ENCODE measurements at regions not wholly inside any gene's neighbourhood (a gene's known extent, or its start where the extent isn't known, plus 50 kb on each side); places are given as distances from the start of the nearest gene placed in this dataset.

DNA sequence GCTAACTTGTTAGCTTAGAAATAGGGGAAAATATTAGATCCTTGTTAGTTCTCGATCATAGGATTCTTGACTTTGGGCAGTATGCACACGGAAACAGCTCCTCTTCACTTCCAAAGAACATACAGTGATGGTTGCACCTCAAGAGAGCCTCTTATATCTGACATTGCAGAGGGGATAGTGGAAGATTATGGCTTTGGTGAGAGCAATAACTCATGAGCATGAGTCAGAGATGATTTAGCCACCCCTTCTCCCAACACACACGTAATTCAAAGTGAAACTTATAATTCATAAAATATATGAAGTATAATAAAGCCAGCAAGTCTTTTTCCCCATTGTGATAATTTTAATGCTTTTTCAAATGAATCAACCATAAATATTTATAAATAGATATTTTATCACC, 683.7 kb downstream of the POM121L12 start:
- DNase-seq: no peak

DNA sequence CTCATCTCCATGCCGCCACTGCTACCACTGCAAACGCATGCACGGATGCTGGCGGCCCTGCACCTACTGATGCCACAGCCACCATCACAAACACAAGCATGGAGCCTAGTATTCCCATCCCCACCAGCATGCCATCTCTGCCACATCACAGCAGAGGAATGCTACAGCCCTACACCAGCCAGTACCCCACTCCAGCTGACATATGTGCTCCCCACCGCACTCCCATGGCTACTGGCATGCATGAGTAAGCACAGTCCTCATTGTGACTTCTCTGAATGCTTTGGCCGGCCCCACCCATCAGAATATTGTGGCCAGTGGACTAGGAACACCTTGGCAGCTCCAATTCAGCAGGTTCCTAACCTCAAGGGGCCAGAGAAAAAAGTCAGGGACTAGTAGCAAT, 705.5 kb downstream of the POM121L12 start:
- no peak for DNase-seq

DNA sequence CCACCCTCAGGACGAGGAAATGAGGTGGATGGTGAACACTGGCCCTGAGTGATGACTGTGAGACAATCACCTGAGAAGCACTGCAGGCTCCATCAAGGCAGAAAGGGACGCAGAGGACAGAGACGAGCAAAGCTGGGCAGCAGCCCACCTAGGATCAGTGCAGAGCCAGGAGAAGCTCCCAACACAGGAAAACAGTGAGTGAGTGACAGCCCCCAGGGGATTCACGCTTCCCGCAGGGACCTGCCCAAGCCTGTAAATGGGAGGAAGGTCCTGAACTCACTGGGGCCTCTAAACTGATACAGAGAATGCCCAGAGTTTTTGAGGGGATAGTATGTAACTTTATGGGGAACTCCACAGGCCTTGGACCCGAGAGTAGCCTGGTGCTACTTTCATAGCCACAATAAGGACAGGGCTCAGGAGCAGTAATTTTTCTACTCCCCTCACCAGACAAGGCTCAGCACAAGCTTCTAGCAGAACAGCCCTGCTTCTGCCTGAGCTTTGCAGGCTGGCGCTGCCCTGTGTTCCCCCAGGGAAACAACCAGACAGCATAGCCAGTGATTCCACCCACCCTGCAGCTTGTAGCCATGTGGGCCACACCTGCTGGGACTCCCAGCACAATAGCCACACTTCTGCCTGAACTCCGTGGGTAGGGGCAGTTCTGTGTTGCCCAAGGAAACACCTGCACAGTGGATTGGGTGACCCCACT, 708.4 kb downstream of the POM121L12 start:
- no peak for DNase-seq

DNA sequence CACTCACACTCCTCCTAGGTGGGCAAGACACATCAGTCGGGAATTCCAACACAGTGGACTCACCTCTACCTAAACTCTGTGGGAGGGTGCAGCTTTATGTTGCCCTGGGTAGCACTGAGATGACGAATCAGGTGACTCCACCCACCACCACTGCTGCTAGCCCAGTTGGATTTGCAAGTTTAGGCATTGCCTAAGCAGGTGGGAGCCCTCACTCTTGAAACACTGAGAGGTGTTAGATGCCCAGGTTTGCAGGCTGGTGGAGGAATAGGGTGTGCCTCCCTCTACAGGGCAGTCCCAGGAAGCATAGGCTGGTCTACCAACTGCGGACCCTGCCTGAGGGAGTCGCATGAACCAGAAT, 708.9 kb downstream of the POM121L12 start:
- no peak for DNase-seq

DNA sequence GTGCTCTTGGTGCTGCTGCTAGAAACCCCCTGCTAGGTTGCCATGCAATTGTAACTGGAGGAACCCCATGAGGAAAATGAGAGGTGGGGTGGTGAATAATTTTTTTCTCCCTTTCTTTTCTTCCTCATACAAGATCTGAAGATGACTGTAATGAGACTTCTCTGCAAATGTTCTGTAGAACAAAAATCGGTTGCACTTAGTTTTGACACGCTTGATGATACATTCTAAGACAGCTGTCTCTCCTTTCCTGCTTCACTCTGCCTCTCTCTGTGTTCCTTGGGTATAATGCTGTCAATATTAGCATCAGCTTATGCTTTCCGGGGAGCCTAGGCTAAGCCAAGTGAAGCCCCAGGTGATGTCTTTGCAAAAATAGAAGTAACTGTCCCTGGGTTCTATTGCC, 721.5 kb downstream of the POM121L12 start:
- DNase-seq: no peak

DNA sequence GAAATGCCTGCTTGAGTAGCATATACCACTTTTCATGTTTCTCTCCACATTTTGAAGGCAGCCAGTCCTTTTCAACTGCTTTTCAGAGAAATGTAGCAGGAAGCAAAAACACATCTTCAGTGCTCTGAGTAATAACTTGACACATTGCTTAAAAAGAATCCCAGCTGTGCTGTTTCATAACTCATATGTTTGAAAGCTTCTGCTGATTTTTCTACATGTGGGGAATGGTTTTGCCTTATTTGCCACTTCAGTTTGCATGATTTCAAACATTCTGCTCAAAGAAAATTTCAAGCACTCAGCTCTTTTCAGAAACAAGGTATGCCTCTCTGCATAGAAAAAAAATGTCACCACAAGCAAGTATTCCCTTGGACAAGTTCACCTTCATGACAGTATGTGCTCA, 732.8 kb downstream of the POM121L12 start:
- DNase-seq: no peak

DNA sequence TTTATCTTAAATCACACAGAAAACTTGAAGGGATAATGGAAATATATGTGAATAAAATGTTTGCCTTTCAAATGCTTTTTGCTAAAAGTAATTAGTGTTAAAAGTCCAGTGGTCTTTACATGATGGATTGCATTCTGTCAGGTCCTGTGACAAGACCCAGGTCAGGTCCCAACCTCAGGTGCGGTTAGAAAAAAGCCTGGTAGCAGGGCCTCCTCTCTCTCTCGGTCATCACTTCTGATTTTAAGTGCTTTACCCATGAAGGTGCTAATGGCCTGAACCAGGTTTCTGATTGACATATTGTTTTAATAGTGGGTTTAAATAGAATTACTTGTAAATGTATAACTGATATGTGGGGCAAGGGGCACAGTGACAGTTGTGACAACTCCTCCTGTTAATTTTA, 736.3 kb downstream of the POM121L12 start:
- no peak for DNase-seq

DNA sequence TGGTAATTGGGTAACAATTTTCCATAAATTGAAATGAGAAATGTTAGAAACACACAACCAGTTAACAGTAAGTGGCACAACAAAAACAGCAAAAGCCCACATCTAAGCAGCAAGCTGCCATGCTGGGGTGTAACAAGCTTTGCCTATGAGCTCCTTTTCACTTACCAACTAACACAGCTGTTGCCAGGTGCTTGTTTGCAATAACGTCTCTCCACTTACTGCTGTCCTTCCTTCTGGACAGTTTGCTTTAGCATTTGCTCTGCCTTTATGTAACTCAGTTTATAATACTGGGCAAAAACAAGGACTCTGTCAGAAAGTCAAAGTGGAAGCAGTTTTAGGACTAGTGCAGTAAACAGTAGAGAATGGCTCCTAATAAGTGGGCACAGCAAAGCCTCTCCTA, 740.9 kb downstream of the POM121L12 start:
- no peak for DNase-seq

DNA sequence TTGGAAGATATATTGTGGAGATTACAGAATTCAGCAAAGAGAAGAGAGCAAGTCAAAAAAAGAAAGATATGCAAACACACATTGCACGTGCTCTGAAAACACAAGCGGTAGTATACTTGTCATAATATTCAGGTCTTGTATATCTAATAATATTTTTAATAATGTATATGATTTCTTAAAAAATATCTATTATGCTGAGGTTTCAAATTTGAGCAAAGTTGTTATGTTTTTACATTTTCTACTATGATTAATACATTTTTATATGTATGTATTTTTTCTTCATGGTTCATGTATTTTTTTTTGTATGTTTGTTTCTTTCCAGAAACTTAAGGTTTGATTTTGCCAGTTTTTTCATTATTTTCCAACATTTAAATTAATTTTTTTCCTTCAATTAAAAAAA, 752.4 kb upstream of the VSTM2A start:
- no peak for DNase-seq

DNA sequence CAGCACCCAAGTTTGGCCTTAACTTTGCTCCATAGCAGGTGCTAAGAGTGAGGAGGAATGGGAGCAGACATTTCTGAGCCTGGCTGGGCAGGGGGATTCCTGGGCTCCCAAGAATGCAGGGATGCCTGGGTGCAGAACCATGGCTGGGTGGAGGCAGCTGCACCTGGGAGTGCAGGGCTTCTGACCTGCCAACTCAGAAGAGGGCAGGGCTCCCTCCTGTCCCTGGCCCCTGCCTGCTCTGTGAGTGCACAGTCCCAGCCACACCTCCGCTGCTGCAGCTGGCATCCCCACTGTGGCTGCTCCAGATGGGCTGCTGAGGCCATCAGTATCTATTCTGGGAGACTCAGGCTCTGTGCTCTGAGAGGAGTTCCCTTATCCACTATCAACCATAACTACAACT, 747.4 kb upstream of the VSTM2A start:
- DNase-seq: no peak

DNA sequence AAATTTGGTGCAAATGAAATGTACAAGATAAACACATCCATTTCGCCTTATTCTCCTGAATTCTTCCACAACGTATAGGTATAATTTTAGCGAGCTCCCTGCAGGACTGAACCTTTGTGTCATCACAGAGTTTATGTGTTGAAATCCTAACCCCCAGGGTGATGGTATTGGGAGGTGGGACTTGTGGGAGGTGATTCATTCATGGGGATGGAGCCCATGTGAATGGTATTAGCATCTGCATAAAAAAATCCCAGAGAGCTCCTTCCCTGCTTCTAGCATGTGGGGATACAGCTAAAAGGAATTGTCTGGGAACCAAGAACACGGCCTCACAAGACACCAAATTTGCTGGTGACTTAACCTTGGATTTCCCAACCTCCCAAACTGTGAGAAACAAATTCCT, 741.4 kb upstream of the VSTM2A start:
- no peak for DNase-seq

DNA sequence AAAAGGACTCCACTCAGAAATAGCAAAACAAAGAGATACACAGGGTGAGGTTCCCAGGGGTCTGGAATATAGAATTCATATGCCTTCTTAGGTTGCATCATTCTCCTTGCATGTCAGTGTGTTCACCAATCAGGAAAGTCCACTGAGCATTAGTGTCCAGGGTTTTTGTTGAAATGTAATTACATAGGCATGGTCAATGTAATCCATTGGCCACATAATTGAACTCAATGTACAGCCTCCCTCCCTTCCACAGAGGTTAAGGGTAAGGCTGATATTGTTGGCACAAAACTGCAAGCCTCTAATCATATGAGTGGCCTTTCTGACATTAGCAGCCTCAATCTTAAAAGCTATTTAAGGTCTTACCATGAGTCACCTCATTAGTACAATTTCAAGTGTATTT, 736.1 kb upstream of the VSTM2A start:
- no peak for DNase-seq

DNA sequence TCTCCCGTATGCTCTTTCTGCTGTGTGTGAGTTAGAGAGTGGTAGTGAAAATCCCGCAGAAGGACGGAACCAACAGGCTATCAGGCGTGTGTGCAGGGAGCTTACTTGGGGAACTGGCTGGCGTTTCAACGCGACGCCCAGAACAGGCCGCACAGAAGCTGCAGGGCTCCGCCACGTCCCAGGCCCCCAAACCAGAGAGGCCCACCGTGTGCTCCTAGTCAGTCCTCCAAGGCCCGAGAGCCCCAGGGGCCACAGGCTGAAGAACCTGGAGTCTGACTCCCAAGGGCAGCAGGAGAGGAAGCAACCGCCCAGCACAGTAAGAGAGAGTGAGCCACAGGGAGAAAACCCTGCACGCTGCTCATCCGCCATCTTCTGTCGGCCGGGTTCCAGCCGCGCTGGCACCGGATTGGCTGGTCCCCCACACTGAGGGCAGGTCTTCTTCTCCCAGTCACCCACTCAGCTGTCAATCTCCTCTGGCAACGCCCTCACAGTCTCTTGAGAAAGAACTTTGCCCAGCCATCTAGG, 730.6 kb upstream of the VSTM2A start:
- DNase-seq: peak in 1 of 2 experiments; percentile 29

DNA sequence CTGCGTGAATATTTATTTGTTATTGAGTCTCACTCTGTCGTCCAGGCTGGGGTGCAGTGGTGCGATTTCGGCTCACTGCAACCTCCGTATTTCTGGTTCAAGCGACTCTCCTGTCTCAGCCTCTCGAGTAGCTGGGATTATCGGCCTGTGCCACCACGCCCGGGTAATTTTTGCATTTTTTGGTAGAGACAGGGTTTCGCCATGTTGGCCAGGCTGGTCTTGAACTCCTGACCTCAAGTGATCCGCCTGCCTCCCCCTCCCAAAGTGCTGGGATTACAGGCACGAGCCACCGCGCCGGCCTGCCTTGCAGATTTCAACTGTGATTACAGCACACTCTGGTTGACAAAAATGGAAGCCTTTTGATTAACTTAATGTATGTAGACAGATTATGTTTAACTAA, 730.0 kb upstream of the VSTM2A start:
- no peak for DNase-seq

DNA sequence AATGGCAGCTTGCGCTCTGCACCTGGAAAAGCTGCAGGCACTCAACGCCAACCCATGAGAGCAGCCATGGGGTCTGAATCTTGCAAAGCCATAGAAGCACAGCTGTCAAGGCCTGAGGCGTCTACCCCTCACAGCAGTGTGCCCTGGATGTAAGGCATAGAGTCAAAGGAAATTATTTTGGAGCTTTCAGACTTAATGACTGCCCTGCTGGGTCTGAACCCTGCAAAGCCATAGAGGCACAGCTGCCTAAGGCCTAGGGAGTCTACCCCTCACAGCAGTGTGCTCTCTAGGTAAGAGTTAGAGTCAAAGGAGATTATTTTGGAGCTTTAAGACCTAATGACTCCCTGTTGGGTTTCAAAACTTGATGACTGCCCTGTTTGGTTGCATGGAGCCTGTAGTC, 706.9 kb upstream of the VSTM2A start:
- DNase-seq: no peak

DNA sequence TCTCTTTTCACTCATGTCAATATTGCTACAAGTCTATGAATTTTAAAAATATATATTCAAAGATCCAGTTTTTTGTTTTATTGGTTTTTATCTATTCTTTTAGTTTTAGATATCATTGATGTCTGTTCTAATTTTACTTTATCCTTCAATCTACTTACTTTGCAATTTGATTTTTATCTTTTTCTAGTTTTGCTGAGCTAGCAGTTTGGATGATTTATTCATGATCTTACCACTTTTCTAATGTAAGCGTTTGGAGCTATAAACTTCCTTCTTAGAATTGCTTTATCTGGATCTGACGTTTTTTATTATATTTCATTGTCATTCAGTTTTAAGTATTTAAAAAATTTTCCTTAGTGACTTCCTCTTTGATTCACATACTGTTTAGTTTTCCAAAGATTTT, 664.5 kb upstream of the VSTM2A start:
- DNase-seq: no peak

DNA sequence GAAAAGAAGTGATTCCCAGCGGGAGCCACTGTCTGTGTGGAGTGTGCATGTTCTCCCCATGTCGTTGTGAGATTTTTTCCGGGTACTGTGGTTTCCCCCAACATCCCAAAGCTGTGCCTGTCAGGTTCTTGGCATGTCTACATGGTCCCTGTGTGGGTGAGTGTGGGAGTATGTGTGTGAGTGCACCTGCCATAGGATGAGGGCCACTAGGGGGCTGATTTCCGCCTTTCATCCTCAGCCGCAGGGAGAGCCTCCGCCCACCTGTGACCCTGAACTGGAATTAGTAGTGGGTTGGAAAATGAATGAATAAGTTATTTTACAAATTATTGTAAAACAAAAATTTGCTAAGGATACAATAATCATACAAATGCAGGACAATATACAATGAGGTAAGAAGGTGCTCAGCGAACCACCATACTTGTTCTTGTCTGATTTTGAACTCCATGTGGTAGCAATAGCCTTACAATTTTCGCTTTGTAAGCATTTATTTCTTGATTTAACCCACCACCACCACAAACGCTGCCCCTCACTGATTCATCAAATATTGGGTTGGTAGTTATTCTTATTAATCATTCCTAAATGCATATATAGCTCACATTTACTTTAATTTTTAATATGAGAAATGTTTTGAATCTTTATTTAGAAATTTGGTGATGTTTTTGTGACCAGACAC, 641.2 kb upstream of the VSTM2A start:
- no peak for DNase-seq

DNA sequence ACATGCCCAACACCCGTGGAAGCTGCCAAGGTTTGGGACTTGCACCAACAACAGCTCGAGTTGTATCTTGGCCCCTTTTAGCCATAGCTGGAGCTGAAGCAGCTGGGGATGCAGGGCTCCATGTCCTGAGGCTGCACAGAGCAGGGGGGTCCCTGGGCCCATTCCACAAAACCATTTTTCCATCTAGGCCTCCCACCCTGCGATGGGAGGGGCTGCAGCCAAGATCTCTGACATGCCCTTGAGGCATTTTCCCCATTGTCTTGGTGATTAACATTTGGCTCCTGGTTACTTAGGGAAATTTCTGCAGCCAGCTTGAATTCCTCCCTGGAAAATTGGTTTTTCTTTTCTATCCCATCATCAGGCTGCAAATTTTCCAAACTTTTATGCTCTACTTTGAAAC, 637.8 kb upstream of the VSTM2A start:
- DNase-seq: no peak

DNA sequence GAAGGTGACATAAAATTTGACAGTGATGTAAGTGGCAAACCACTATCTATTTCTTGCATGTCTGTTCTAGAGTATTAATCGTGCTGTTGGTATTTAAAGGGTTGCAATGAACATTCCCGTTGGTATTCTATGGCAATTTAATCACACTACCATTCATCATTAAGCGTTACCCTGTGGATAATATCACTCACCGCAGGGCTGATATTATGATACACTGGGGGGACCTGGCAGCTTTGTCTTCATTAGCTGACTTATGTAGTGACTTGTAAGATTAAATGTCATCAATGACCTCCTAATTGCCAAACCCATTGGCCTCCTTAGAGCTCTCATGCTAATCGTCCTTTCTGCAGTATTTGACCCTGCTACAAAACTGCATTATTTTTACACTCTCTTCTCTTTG, 624.5 kb upstream of the VSTM2A start:
- no peak for DNase-seq

DNA sequence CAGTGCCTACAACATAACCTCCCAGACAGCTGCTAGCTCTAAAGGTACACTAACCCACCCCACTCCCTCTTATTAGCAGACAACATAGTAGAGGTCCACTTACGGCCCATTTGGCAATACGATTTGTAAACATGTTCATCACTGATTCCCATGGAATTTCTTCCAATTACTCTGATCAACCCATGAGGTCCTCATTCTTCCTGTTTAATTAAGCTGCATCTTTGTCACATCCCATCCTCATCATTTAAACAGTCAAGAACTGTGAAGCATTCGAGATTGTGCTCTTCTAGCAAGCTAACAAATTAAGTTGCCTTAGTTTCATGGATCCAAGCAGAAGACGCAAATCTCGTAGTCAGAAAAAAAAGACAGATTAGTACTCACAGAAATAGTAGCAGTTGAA, 622.2 kb upstream of the VSTM2A start:
- DNase-seq: no peak

DNA sequence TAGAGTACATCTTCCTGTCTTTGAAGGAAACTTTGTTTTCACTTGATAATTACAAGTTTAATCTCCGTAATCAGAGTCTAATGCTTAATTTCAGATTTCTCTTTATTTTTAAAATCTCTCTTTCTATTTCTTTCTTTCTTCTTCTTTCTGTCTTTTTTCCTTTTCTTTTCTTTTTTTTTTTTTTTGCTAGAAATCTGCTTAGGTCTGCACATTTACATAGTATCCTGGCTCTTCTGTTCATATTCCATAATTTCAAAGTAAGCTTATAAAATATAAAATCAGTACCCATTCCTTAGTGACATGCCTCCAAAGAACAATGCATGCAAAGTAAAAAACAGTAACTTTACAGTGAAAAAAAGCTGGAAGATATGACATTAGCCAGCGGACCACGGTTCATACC, 601.7 kb upstream of the VSTM2A start:
- no peak for DNase-seq

DNA sequence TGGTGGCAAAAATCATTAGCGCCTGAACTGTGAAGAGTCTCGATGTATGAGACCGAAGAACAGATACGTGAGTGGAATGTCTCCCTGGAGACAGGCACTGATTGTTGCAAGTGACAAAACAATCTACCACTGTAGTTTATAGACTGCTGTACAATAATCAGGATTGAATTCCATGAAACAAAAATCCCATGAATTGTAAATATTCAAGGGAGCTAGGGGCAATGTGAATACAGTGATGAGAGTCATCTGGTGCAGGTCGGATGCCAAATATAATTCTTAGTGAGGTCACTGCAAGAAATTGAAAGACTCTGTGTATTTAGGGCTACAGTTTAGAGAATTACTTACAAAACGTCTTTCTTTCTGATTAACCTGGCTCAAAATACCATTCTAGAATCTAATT, 594.4 kb upstream of the VSTM2A start:
- DNase-seq: no peak

DNA sequence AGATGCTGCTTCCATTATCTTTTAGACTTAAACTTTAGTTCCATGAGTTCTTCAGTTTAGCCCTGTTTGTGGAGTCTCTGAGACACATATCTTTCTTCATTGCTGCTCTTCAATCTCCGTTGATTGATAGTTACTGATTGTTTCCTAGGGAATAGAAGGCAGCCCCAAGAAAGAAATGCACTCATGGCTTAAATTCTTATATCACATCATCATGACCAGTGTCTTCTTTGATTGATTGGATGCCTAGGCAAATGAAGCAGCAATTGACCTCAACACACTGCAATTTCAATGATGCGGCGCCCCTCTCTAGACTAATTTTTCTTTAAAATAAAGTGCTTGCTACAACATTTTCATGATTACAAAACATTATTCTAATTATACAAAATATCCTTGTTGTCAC, 576.5 kb upstream of the VSTM2A start:
- no peak for DNase-seq

DNA sequence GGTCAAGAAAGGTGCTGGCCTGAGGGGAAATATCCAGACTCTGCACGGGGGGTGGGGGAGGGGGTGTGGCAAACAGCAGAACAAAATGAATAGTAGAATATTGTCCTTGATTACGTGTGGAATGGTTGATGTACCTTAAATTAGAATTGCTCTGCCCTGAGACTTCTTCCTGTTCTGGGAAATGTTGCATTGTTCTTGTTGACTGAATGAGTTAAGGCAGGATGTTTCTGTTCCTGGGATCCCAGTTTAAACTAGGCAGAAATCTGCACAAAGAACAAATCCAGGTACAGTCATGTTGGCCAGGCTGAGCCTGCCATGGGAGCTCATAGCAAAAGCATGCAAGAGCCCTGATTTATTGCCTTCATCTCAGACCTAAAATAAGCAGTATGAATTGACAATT, 558.7 kb upstream of the VSTM2A start:
- DNase-seq: no peak

DNA sequence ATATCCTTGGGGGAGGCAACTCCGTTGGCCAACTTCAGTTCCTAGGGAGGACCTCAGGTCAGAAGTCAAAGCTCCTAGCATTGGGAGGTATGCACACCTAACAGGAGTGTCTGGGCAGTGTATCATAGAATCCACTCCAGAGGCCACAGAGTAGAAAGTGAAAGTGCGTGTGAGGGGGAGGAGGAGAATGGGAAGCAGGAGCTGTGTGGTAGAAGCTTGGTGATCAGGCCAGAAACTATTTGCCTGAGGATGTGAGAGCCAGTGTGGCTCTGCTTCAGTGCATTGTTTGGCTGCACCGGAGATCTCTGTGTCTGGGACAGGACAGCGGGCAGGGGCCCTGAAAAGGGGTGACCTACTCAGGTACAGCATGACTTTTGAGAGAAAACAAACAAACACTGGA, 557.4 kb upstream of the VSTM2A start:
- DNase-seq: no peak

Data from NCI-H446 (cell line).